CMK (cell line): ENCODE measurements at regions not wholly inside any gene's neighbourhood (a gene's known extent, or its start where the extent isn't known, plus 50 kb on each side); places are given as distances from the start of the nearest gene placed in this dataset.

ENCODE experiments used
- DNase-seq: peaks from one replicate; pipeline ENCODE4 v3.0.0-alpha.2; 2010; ENCODE audit warnings: low read depth

- DNase-seq = no peak
Observed at GRCh38 chr2:45337481-45337880, 273.6 kb downstream of the SRBD1 start.

- no peak for DNase-seq
Observed at GRCh38 chr2:45334205-45334604, 276.9 kb downstream of the SRBD1 start.

GRCh38 chr2:45332567-45332966, 278.5 kb downstream of the SRBD1 start:
- DNase-seq = no peak

GRCh38 chr2:45332094-45332493, 279.0 kb downstream of the SRBD1 start:
- DNase-seq = no peak

- no peak for DNase-seq
Observed at GRCh38 chr2:45331410-45331786, 279.7 kb downstream of the SRBD1 start.

GRCh38 chr2:45330637-45331409, 280.2 kb downstream of the SRBD1 start:
- no peak for DNase-seq

- DNase-seq = no peak
Observed at GRCh38 chr2:45330108-45330507, 281.0 kb downstream of the SRBD1 start.

- DNase-seq = no peak
Observed at GRCh38 chr2:45329045-45329677, 281.9 kb downstream of the SRBD1 start.

- DNase-seq = no peak
Observed at GRCh38 chr2:45328264-45328870, 282.7 kb downstream of the SRBD1 start.

GRCh38 chr2:45323344-45323743, 287.7 kb downstream of the SRBD1 start:
- DNase-seq = no peak

- no peak for DNase-seq
Observed at GRCh38 chr2:45320956-45321355, 290.1 kb downstream of the SRBD1 start.

- DNase-seq = no peak
Observed at GRCh38 chr2:45319683-45320455, 291.2 kb downstream of the SRBD1 start.

- no peak for DNase-seq
Observed at GRCh38 chr2:45318686-45319085, 292.4 kb downstream of the SRBD1 start.

- DNase-seq = no peak
Observed at GRCh38 chr2:45316576-45317338, 294.3 kb downstream of the SRBD1 start.

- no peak for DNase-seq
Observed at GRCh38 chr2:45315861-45316260, 295.2 kb downstream of the SRBD1 start.

- no peak for DNase-seq
Observed at GRCh38 chr2:45312275-45312674, 298.8 kb downstream of the SRBD1 start.

GRCh38 chr2:45311559-45311958, 299.5 kb downstream of the SRBD1 start:
- no peak for DNase-seq

GRCh38 chr2:45307147-45307546, 297.9 kb upstream of the SIX2 start:
- no peak for DNase-seq

GRCh38 chr2:45305599-45305998, 296.3 kb upstream of the SIX2 start:
- DNase-seq = no peak

- no peak for DNase-seq
Observed at GRCh38 chr2:45303417-45304202, 294.4 kb upstream of the SIX2 start.
